ENCODE measurements at regions not wholly inside any gene's neighbourhood (a gene's known extent, or its start where the extent isn't known, plus 50 kb on each side); places are given as distances from the start of the nearest gene placed in this dataset.

DNA sequence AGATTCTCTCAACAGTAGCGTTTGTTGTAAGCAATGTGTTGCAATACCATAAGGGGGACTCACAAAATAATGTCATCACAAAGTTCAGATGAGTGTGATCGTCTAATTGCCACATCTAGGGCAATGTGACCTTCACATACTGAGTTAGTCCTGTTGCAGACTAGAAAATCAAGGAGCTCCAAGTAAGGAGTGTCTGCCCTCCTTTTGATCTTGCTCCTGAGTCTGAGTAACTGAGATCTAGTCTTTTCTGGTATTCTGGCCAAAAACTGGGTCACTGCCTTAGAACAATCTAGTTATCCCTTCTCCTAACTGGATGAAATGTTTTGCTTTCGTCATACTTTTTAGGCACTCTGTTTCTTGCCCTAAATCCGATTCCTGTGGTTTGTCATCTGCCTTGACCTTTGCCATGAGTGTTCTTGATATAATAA, 712.1 kb downstream of the CDH11 start:
- TF ChIP-seq, protein P1, sequence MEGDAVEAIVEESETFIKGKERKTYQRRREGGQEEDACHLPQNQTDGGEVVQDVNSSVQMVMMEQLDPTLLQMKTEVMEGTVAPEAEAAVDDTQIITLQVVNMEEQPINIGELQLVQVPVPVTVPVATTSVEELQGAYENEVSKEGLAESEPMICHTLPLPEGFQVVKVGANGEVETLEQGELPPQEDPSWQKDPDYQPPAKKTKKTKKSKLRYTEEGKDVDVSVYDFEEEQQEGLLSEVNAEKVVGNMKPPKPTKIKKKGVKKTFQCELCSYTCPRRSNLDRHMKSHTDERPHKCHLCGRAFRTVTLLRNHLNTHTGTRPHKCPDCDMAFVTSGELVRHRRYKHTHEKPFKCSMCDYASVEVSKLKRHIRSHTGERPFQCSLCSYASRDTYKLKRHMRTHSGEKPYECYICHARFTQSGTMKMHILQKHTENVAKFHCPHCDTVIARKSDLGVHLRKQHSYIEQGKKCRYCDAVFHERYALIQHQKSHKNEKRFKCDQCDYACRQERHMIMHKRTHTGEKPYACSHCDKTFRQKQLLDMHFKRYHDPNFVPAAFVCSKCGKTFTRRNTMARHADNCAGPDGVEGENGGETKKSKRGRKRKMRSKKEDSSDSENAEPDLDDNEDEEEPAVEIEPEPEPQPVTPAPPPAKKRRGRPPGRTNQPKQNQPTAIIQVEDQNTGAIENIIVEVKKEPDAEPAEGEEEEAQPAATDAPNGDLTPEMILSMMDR (IDR thresholded peaks at IDR 0.05; ENCODE audit: borderline replicate concordance, insufficient read depth, low read depth, low read length): no peak
- no peak overlapping the region for H3K4me3 ChIP-seq (ENCODE audit: low read depth, low read length)

DNA sequence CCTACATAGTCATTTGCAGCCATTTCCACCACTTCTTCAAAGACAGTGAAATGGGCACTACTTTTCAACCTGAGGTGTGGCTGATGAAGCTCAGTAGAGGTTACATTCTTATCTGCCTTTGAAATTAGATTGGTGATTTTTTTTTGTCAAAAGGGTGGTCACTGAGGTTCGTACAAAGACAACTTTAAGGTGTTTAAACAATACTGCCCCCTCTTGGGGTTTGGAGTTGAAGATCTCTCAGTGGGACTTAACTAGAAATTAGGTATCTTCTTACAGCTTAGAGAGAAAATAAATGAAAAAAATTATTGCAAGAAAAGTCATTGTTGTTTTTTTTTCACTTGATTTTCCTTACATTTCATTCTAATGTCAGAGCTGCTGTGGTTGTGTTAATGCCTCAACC, 713.2 kb downstream of the CDH11 start:
- TF ChIP-seq, protein P1 (IDR thresholded peaks at IDR 0.05; ENCODE audit: borderline replicate concordance, insufficient read depth, low read depth, low read length): no peak
- H3K4me3 ChIP-seq (ENCODE audit: low read depth, low read length): no peak overlapping the region

DNA sequence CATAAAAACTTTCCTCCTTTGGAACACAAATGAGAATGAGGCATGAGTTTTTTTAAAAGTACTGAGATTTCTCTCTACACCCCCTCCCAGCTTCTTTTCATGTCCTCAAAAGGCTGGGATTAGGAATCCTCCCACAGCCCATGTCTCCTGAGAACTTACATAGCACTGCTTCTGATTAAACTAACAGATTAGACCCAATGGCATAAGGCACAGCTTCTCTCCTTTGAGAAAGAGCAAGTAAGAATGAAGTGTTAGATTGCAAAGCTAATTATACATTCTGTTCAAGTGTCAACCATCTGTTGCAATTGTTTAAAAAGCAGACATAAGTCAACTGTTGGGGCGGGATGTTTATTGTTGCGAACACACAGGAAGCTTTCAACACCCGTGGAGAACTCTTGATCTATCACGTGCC, 715.1 kb downstream of the CDH11 start:
- H3K4me3 ChIP-seq (ENCODE audit: low read depth, low read length): no peak overlapping the region
- TF ChIP-seq, protein P1 (IDR thresholded peaks at IDR 0.05; ENCODE audit: borderline replicate concordance, insufficient read depth, low read depth, low read length): no peak

DNA sequence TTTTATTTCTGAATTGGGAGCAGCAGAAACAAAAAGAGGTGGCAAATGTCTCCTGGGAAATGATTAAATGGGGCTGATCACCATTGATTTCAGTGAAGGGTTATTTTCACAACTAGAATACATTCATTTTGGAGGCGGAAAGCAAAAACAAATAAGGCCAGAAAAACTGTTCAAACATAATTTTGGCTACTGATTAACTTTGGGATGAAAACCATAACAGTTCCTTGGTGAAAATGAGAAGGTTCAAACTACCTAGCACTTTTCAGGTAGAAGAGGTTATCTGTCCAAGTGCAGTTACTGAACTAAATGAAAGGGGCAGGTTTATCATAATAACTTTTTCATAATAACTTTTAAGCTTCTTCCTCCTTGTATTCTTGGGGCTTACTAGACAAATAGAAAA, 718.5 kb downstream of the CDH11 start:
- TF ChIP-seq, protein P1 (IDR thresholded peaks at IDR 0.05; ENCODE audit: borderline replicate concordance, insufficient read depth, low read depth, low read length): no peak
- H3K4me3 ChIP-seq (ENCODE audit: low read depth, low read length): no peak overlapping the region

DNA sequence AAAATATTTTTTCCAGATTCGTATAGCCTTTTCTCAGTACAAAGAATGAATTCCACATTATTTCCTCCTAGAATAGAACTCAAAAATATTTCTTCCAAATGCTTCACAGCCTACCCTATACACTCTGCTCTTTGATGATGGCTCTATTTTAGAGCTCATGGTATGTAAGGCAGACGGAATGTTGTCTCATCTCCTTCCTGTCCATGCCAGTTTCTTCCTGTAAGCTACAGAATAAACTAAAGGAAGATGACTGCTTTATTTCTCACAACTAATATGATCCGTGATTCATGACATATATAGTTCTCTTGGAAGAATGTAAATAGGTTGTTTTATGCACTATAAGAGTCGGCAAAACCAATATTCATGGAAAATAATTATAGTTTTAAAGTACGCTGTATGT, 723.1 kb downstream of the CDH11 start:
- TF ChIP-seq, protein P1 (IDR thresholded peaks at IDR 0.05; ENCODE audit: borderline replicate concordance, insufficient read depth, low read depth, low read length): no peak
- no peak overlapping the region for H3K4me3 ChIP-seq (ENCODE audit: low read depth, low read length)

DNA sequence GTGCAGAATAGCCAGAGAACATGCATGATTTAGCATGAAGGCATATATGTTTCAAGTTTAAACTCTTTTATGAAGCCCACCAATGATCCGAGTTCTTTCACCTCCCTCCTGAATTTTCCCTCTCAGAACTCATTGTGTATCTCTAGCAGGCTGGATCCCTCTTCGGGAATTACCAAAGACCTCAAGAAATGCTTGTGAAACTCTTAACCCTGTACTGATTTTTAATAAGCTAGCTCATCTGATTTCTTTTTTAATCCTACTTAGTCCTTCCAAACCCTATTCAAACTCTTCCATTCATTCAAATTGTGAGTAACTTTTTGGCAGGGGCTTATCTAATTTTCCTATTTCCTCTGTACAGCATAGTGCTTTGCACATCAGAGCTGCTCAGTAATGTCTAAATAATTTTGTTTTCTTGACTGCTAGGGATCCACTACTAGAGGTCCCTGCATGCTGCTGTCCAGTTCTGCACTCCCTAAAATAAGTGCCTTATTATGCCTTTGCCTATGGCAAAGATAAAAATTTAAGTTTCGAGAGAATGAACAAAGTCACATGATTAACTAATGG, 723.8 kb downstream of the CDH11 start:
- TF ChIP-seq, protein P1 (IDR thresholded peaks at IDR 0.05; ENCODE audit: borderline replicate concordance, insufficient read depth, low read depth, low read length): no peak
- no peak overlapping the region for H3K4me3 ChIP-seq (ENCODE audit: low read depth, low read length)

DNA sequence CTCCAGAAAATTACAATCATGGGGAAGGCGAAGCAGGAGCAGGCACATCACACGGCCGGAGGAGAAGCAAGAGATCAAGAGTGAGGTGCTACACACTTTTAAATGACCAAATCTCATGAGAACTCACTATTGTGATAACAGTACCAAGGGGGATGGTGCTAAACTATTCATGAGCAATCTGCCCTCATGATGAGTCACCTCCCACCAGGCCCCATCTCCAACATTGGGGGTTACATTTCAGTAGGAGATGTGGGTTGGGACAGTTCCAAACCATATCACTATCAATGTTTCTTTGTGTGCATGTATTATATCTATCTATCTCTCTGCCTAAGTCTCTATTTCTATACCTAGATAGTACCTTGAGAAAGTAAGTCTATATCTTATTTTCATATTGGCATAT, 724.8 kb downstream of the CDH11 start:
- no peak overlapping the region for H3K4me3 ChIP-seq (ENCODE audit: low read depth, low read length)
- TF ChIP-seq, protein P1 (IDR thresholded peaks at IDR 0.05; ENCODE audit: borderline replicate concordance, insufficient read depth, low read depth, low read length): no peak

Measured in GM12875 (cell line).